ENCODE measurements at regions not wholly inside any gene's neighbourhood (a gene's known extent, or its start where the extent isn't known, plus 50 kb on each side); places are given as distances from the start of the nearest gene placed in this dataset.

GRCh38 chr2:187093771-187094412, 244.9 kb upstream of the ZSWIM2 start:
- no peak for DNase-seq (ENCODE audit: low read depth)

DNA sequence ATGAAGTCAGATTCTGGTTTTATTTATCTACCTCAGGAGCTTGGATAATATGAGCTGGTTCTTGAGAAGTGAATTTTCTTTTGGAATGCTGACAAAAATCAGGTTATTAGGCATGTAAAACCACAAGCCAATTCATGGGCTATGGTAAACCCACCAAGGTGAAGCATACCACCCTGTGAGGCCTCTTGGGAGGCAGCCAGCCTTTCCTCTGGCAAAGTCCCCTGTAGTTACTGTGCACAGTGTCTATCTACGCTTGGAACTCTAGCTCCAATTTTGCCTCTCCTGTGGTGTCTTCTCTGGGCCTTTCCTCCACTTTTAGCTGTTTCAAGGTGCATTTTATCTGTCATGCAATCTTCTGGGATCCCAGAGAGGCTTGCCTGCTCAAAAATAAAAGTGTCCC, 242.7 kb upstream of the ZSWIM2 start:
- no peak for DNase-seq (ENCODE audit: low read depth)
- TF ChIP-seq, protein P1, sequence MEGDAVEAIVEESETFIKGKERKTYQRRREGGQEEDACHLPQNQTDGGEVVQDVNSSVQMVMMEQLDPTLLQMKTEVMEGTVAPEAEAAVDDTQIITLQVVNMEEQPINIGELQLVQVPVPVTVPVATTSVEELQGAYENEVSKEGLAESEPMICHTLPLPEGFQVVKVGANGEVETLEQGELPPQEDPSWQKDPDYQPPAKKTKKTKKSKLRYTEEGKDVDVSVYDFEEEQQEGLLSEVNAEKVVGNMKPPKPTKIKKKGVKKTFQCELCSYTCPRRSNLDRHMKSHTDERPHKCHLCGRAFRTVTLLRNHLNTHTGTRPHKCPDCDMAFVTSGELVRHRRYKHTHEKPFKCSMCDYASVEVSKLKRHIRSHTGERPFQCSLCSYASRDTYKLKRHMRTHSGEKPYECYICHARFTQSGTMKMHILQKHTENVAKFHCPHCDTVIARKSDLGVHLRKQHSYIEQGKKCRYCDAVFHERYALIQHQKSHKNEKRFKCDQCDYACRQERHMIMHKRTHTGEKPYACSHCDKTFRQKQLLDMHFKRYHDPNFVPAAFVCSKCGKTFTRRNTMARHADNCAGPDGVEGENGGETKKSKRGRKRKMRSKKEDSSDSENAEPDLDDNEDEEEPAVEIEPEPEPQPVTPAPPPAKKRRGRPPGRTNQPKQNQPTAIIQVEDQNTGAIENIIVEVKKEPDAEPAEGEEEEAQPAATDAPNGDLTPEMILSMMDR (IDR thresholded peaks at IDR 0.05; ENCODE audit: control insufficient read depth, extremely low read depth, insufficient read depth) = no peak
- H3K4me3 ChIP-seq (ENCODE audit: low read depth, low read length) = no peak overlapping the region

More at GRCh38 chr2:187093771-187094412, 244.9 kb upstream of the ZSWIM2 start:
- TF ChIP-seq, protein P1 (IDR thresholded peaks at IDR 0.05; ENCODE audit: control insufficient read depth, extremely low read depth, insufficient read depth) = no peak
- no peak overlapping the region for H3K4me3 ChIP-seq (ENCODE audit: low read depth, low read length)

- TF ChIP-seq, protein P1 (IDR thresholded peaks at IDR 0.05; ENCODE audit: control insufficient read depth, extremely low read depth, insufficient read depth) = no peak
- no peak for DNase-seq (ENCODE audit: low read depth)
- H3K4me3 ChIP-seq (ENCODE audit: low read depth, low read length) = no peak overlapping the region
These were observed 235.6 kb upstream of the ZSWIM2 start for GRCh38 chr2:187084524-187084923.

GRCh38 chr2:187081461-187081860, 232.5 kb upstream of the ZSWIM2 start:
- TF ChIP-seq, protein P1 (IDR thresholded peaks at IDR 0.05; ENCODE audit: control insufficient read depth, extremely low read depth, insufficient read depth) = no peak
- H3K4me3 ChIP-seq (ENCODE audit: low read depth, low read length) = no peak overlapping the region
- DNase-seq (ENCODE audit: low read depth) = no peak

DNA sequence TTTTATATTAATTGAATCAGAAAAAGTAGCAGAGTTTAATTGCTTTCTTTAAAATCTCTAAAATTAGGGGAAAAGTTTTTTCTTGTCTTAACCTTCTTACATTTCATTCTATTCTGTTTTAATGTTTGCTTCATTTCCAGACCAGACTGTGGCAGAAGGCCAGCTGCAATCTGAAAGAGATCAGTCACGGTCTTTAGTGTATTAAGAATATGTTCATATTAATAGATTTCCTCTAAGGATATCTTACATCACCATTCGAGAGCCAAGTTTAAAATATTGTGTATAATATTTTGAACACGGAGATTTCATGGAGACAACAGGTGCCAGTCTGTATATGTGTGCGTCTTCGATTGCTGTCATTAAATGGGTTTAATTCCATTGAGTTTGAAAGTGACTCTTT, 230.9 kb upstream of the ZSWIM2 start:
- DNase-seq (ENCODE audit: low read depth) = no peak
- no peak overlapping the region for H3K4me3 ChIP-seq (ENCODE audit: low read depth, low read length)
- TF ChIP-seq, protein P1 (IDR thresholded peaks at IDR 0.05; ENCODE audit: control insufficient read depth, extremely low read depth, insufficient read depth) = no peak

GRCh38 chr2:187078297-187078696, 229.3 kb upstream of the ZSWIM2 start:
- TF ChIP-seq, protein P1 (IDR thresholded peaks at IDR 0.05; ENCODE audit: control insufficient read depth, extremely low read depth, insufficient read depth) = no peak
- no peak for DNase-seq (ENCODE audit: low read depth)
- no peak overlapping the region for H3K4me3 ChIP-seq (ENCODE audit: low read depth, low read length)

DNA sequence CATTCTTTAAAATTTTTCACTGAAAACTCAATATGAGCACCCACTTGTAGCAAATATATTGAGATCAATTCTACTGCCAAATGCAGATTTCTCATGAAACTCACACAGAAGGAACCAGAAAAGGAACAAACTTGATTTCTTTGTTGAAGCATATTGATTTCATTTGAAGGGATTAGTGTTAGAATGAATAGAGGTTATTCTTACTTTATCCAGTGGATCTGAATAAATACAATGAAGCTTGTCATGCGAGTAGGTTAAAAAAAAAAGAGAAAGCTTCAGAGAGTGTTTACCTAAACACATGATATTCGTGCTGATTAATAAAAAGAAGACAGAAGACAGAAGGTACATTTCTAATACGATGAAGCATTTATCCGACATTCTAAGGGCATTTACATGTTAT, 226.7 kb upstream of the ZSWIM2 start:
- TF ChIP-seq, protein P1 (IDR thresholded peaks at IDR 0.05; ENCODE audit: control insufficient read depth, extremely low read depth, insufficient read depth) = no peak
- DNase-seq (ENCODE audit: low read depth) = no peak
- H3K4me3 ChIP-seq (ENCODE audit: low read depth, low read length) = no peak overlapping the region

Data from LNCaP clone FGC (cell line).